Cardiac septum (tissue), 1 donor: ENCODE measurements at regions not wholly inside any gene's neighbourhood (a gene's known extent, or its start where the extent isn't known, plus 50 kb on each side); places are given as distances from the start of the nearest gene placed in this dataset.
"Not testable (repeated sequence)": the region's sequence is repeated elsewhere in the genome, so short reads cannot be mapped to it uniquely, and the experiment has no call there.

ENCODE experiments used
- DNase-seq: peaks from one replicate; pipeline ENCODE4 v3.0.0-alpha.2; 2020; ENCODE audit warnings: low spot score
- intact Hi-C: fragments of 100-400 bp; cut with DNase I; formaldehyde crosslinking; loops from one replicate; pipeline ENCODE4 v1.14.0; 2022
- donor health status: DM: no; HTN: no; CAD: no.

DNA sequence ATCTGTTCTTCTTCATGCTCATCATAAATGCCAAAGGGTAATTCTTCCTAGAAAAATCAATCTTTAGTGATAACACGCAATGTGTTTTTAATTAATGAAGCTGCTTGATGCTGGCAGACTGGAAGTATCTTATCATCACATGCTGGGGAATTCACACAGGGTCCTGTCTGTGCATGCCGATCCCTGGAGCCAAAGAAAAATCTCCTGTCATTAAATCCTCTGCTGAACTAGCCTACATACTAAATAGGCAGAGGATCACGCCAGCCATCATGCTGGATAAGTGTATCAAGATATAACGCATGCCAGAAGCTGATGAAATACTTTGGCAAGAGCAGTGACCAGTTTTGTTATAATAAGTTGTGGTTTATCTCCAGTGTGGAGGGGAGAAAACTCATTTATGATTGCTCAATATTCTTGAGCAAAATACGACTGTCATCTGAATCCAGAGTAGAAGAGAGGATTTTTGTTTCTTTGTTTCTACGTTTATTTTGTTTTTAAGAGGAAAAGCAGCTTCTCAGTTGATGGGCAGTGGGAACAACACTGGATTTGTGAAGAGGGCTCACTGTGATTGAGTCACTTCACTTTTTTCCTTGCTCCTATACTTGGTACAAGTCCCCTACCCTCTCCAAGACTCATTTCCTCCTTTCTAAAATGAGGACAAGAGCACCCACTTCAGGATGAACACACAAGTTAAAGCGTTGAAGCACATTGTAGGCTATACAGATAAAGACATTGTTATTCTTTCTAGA is 649.1 kb downstream of the TNS3 start:
- intact Hi-C loops, result loop anchor here (10.0 kb wide), 3 partner anchors 112 to 1008 kb away; partner anchors contain the start of gene IGFBP3
- no peak for DNase-seq

DNA sequence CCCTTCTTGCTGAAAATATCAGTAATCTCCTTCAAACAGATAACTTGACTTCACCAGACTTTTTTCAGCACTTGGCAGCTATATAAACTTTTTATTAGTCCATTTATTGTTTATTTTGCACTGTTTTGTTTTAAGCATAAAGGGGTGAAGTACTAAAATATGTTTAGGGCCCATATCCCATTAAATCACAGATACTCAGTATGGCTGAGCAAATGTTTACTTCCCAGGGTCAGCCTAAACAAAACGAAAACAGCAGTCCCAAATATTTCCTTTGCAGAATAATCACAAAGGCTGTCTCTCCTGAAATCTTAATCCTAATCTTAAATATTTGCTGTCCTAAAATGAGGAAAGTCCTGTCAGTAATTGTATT is 649.6 kb downstream of the TNS3 start:
- no peak for DNase-seq
- intact Hi-C loops, result loop anchor here (10.0 kb wide), 3 partner anchors 113 to 1007 kb away; partner anchors contain the start of gene IGFBP3

DNA sequence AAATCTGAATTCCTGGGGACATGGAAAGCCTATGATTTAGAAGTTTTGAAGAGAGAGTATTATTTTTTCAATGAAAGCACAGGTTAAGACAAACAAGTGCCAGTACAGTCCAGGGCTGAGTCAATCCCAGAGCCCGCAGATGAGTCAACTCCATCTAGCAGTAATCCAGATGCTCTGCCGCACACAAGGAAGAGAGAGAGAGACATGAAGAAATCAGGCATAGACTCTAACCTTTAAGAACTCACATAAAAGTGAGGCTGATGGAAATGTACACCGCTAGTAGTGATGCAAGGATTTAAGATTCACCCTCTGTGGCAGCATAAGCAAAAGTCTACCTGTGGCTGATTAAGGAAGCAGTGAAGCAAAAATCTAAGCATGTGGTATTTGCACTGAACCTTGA is 651.5 kb downstream of the TNS3 start:
- intact Hi-C loops, result loop anchor here (10.0 kb wide), 3 partner anchors 114 to 1006 kb away; partner anchors contain the start of gene IGFBP3
- no peak for DNase-seq

DNA sequence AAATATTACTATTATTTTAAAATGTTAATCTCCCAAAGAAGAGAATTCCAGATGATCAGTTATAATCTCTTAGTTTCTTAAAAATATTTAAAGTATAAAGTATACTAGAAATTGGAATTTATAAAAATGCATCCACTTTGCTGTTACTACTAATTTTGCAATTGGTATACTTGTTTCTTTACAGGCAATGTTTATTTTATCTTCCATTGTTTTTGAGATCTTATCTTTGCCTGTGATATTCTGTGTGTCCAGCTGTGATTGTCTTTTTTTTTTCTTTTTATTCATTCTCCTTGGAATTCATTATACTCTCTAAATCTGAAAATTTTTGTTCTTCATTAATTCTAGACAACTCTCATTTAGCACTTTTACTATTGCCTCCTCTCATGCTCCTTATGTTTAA is 652.6 kb downstream of the TNS3 start:
- no peak for DNase-seq
- intact Hi-C loops, result no loop called here

DNA sequence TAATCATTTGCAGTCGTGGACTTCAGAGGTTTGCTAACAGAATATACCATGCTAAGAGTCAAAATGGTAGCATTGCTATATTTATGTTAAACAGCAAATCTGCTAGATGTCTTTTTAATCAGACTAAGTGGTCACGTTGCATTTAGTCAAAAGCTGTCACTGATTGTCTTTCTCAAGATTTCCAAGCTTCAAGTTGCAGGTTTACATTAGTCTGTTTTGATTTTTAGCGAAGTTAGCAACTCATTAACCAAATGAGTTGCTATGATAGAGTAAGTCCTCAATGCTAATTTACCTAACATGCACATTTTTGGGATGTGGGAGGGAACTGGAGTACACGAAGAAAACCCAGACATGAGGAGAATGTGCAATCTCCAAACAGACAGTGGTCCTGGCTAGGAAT is 653.2 kb downstream of the TNS3 start:
- intact Hi-C loops, result no loop called here

DNA sequence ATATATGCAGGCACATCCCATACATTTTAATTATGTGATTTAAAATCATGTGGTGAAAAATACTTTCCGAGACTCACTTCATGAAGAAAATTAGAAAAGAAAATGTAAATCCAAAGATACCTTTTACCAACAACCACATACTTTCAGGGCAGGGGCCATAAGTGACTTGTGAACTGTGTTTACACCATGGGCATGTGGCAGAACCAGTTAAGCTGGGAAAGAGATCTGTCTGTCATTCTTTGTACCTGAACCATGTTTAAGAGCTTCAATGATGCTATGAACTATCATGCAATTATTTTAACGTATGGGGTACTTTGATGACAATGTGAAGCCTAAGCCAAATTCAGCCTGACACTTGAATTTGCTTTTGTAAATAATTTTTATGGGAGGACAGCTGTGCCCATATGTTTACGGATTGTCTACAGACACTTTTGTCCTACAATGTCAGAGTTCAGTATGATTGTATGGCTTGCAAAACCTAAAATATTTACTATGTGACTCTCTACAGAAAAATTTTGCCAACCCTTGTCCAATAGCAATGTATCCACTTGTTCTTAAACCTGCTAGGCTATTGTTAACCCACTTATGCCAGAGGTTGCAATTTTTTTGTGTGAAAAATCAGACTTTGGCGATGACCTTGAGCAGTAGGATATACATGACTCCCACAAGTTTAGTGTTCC is 654.6 kb downstream of the TNS3 start:
- intact Hi-C loops, result no loop called here
- DNase-seq, result no peak

More for the DNA sequence above, 653.2 kb downstream of the TNS3 start:
- DNase-seq, result no peak

DNA sequence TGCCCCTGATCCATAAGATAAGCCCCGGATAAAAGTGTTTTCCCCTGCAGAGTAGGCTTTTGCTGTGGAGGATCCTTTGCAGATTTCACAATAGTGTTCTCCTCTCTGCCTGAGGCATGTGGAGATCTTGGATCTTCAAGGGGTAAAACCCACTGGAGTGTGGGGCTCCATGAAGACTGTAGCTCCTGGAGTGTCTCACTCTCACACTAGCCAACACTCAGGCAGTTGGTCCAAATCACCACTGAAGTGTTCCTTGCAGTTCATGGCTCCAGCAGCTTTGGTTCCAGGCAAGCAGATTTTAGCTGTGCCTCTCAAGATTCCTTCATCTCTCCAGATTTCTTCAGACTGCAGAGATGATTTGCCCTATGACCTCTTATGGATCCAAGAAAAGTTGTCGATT is 665.3 kb downstream of the TNS3 start:
- intact Hi-C loops, result no loop called here
- no peak for DNase-seq

DNA sequence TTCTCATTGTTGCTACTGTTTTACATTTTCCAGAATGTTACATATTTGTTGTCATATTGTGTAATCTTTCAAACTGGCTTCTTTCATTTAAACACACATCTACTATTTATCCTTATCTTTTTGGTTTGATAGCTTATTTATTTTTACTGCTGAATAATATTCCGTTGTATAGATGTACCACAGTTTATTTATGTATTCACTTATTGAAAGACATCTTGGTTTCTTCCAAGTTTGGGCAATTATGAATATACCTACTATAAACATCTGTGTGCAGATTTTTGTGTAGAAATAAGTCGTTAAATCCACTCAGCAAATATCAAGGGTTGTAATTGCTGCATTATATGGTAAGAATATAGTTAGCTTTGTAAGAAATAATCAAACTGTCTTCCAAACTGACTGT is 669.2 kb downstream of the TNS3 start:
- no peak for DNase-seq
- intact Hi-C loops, result no loop called here

DNA sequence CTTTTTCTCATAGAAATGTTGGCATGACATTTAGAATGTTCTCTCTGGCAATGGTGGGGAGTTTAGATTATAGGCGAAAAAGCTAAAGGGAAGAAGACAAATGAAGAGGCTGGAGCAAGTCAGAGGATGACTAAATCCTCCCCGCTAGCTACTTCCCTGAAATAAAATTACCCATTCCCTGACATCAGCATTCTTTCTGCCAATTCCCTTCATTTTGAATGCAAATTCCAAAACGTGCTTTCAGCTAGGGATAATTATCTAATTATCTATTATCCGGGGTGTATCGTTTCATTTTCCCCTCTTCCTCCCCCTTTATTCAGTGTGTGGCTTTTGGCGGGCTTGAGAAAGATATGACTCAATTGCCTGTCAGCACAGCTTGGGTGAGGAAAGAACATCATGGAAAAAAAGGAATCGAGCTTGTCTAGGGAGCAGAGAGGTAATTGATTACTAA is 672.3 kb downstream of the TNS3 start:
- intact Hi-C loops, result no loop called here

DNA sequence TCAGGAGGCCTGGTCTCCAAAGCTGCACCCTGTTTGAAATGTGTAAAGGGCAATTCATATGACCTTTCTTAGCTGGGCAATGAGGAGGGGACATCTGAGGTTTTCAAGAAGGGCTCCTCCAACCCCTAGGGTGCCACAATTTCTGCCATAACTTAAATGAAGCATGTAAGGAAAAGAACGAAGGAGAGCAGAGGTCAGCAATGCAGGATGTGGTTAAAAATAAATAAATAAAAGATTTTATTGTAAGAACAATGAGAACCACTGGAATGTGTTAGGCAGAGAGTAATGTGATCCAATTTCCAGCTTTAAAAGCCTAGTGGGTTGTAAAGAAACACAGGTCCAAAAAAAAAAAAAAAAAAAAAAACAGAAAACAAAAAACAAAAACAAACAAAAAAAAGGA is 673.1 kb downstream of the TNS3 start:
- intact Hi-C loops, result no loop called here
- no peak for DNase-seq

More for the DNA sequence above, 672.3 kb downstream of the TNS3 start:
- no peak for DNase-seq

DNA sequence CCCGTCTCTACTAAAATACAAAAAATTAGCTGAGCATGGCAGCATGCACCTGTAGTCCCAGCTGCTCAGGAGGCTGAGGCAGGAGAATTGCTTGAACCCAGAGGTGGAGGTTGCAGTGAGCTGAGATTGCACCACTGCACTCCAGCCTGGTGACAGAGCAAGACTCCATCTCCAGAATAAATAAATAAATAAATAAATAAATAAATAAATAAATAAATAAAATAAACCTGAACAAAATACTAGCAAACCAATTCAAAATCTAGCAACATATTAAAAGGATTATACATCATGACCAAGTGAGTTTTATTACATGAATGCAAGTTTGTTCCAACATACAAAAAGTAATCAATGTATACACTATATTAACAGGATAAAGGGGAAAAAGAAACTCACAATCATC is 677.4 kb downstream of the TNS3 start:
- intact Hi-C loops, DNase-seq: not testable (repeated sequence)

DNA sequence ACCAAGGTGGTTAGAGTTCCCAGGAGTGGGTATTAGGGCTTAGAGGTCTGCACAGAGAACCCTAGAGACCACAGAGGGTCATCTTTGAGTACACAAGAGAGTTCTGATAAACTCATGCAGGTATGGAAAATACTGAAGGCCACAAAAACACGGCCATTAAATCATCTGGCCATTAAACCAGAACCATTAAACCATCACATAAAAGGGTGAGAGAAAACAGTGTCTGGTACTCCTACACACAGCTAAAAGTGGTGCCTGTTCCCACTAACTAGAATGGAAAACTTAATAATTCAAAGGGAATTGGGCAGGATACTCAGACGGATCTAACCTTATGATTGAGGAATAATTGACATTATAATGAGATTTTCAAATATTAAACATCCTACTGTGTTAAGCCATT is 679.4 kb downstream of the TNS3 start:
- intact Hi-C loops, result no loop called here
- DNase-seq, result no peak

DNA sequence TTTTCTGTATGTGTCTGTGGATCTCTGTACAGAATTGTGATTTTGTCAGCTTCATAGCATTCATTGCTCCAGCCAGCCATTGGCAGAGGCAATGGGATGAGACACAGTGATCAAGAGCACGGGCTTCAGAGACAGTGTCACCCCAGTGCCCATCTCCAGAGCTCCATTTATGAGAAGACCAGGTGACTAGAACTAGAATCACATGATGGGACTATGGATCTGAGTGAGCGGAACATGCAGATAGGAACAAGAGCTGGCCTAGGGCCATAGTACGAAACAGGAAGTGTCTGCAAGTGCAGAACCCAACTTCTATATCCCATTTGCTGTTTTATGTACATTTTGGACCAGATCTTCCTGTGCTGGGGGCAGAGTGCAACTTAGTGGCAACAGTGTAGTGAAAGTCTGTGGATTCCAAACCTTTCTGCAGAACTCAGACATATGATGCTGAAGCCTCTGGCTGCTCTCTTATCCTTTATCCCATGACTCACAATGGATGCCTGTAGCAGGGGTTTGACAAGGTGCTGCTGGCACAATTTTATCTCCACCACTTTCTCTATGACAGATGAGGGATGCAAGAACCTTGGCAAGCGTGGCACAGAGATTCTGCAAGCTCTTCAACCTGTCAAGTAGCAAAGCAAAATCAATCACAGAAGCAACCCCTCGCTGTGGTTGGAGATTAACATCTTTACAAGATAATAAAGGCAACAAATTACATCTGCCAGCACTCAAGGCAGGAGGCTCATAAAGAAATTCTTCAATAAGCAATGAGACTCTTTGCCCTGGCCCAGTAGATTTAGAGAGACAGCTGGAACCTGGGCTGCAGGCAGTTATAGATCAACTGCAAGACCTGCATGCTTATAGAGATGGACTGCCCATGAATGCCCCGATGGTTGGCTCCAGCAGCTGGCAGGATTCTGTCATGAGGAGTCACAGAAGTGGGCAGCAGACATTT is 681.3 kb downstream of the TNS3 start:
- intact Hi-C loops, result no loop called here

DNA sequence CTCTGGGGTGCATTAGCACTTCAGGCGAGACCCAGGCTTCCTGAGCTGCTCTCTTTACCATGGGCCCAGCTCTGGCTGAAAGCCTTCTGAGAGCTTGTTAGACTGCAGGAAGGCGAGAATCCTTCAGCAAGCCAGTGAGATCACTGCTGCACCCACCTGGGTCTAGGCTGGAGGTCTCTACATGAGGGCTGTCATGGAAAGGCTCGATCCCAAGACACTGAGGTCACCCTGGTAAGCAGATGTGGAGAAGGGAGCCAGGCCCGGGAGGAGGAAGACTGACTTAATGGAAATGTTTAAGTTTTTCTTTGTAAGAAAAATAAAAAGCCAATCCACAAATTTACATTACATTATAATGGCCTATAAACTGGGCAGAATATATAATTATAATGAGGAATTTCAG is 684.5 kb downstream of the TNS3 start:
- intact Hi-C loops, result no loop called here

More for the DNA sequence above, 681.3 kb downstream of the TNS3 start:
- DNase-seq, result no peak

DNA sequence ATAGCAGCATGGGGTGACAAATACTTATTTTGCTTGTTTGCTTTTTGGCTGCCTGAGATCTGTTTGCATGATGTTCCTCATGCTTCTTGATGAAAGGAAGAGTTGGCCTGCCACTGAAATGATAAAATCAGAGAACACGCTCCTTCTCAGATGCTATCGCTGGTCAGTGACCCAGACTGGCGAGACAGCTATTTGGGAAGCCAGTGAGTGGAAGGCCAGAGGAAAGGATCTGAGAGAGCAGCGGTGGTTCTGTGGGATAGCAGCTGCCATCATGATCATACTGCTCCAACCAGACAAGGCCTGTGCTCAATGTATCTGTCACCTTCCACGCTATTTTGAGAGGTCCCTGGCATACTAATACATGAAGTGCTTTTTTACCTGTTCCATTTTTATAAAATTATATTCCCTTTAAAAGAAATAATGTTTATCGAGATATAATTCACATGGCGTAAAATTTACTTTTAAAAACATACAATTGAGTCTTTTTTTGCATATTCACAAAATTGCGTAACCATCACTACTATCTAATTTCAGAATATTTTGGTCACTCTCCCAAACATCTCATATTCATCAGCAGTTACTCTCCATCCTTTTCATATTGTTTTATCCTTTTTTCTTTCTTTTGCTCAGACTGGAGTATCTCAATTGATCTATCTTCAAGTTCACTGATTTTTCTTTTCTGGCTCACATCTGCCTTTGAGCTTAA is 695.1 kb downstream of the TNS3 start:
- DNase-seq, result no peak
- intact Hi-C loops, result no loop called here

More for the DNA sequence above, 684.5 kb downstream of the TNS3 start:
- DNase-seq, result no peak

DNA sequence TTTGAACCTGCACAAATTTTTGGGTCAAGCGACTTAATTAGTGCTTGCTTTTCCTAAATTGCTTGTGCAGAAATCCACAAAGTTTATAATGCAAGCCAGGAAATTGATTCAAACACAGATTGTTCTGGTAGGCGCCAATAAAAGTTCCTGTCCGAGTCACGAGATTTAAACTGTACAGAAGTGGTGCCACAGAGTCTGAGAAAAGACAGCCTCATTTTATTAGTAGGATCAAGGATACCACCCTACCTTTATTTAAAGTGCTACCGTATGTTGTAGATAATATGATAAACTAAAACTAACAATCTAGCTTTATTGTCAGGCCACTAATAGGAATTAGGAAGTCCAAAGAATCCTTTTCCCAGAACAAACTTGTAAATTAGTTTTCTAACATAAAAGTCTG is 696.7 kb downstream of the TNS3 start:
- intact Hi-C loops, result no loop called here
- no peak for DNase-seq

DNA sequence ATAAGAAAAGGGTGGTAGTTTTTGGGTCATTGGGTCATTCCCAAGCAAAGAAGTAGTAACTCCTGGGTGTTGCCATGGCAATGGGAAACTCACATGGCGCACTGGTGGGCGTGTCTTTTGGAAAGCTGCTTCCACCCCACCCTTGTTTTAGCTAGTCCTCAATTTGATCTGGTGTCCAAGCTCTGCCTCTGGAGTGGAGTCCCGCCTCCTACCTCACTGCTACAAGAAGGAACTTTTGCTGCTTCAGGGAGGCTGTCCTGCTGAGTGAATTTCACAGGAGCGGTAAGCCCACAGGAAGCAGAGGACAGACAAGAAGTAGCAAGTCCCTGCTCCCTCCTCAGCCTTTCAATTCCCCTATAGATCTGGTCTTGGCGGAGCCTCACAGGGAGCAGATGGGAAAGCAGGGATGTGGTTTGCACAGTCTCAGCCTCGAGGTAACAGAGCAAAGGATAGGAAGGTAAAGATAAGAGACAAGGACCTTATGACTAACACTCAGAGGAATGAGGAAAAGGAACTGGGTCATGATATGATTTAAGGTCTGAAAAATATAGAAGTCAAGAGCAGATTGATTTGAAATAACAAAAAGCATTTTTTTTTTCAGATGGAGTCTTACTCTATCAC is 700.3 kb downstream of the TNS3 start:
- intact Hi-C loops, result no loop called here
- DNase-seq, result no peak

DNA sequence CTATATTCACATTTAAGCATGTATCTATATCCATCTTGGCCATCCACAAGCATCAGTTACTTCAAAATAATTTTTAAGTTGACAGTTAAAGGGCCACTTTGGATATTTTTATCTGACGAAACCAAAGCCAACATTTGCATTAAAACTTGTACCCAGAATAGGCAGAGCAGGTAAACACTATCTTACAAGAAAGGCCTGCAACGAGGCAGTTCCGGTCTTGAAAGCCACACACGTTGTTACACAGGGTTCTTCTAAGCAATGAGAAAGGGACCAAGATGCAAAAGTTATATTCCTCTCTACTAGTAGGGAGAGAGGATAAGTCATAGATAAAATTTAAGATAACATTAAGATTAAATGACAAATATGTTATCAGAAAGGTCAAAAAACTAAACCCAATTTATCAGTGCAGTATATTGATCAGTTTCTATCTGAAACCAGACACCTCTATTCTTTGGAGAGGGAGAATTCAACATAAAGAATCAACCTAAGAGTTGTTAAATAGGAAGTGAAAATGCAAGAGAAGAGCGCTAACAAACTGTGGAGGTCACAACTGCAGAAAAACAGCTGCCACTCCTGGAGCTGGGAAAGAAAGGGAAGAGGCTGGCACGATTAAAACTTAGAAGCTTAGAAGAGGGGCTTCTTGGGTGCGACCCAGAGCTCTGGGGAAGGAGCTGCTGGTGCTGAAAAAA is 701.3 kb downstream of the TNS3 start:
- no peak for DNase-seq
- intact Hi-C loops, result no loop called here
